Activated naive CD4-positive, alpha-beta T cell treated with anti-CD3 and anti-CD28 coated beads, Interleukin-2, amount 50 U/mL, for 72 hours (primary cell): ENCODE measurements at regions not wholly inside any gene's neighbourhood (a gene's known extent, or its start where the extent isn't known, plus 50 kb on each side); places are given as distances from the start of the nearest gene placed in this dataset.

ENCODE experiments used
- ATAC-seq, 2 donors: fragments of 150-1000 bp; cut with Tn5 transposase; 2 replicates each; pipeline ENCODE4 v1.10.0; 2021; ENCODE audit warnings: mild to moderate bottlenecking in 2 of 2, moderate library complexity in 2 of 2
- DNase-seq, 2 donors: peaks; one replicate each; pipeline ENCODE4 v3.0.0; 2021 to 2022; ENCODE audit warnings: low spot score in 2 of 2
- H3K27ac Mint-ChIP-seq, 2 donors: one replicate each; pipeline ENCODE4 v1.8.0; 2022; ENCODE audit warnings: mild to moderate bottlenecking in 2 of 2, mixed read lengths in 2 of 2
- H3K36me3 Mint-ChIP-seq, 2 donors: one replicate each; pipeline ENCODE4 v1.8.0; 2022; ENCODE audit warnings: mixed read lengths in 2 of 2
- H3K9me3 Mint-ChIP-seq, 2 donors: one replicate each; pipeline ENCODE4 v1.8.0; 2022; ENCODE audit warnings: mixed read lengths in 2 of 2

DNA sequence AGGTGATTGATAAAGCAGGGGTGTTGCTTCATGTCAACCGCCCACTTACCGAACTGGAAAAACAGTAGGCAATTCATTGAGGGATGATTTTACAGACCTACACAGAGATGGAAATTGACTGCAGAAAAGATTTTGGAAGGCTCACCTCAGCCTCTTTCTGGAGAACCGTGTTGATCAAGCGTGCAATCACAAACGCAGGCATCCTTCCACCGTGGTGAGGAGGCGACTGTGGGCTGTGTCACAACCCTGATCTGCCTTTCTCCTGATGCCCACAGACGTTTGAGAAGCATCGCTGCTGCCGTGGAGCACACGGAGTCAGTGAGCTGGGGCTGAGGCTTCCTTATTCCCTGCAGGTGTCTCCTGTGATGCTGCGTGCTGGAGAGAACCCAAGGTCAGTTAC, 132.0 kb downstream of the TMEM18 start:
- ATAC-seq, result no peak
- Mint-ChIP-seq H3K36me3 (no peaks in the 10 kb centered on the region), H3K27ac (no peak overlapping the region), H3K9me3 (no peaks in the 10 kb centered on the region)
- no peak for DNase-seq

DNA sequence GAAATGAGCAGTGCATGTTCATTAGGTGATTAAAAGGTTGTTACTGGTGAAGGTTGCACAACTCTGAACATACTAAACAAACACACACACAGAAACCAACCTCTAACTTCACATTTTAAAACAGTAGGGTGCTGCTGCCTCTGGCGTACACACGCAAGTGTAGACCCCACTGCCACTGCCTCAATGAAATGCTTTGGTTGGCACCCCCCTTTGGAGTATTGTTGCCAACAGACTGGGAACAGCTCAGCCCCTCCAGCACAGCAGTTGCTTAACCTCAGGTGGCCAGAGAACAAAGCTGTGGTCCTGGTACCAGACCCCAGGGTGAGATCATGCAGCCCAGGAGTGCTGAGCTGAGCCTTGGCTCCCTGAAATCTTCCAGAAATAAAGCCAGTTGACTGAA, 138.6 kb downstream of the TMEM18 start:
- Mint-ChIP-seq H3K27ac (no peak overlapping the region), H3K36me3 (no peaks in the 10 kb centered on the region), H3K9me3 (no peaks in the 10 kb centered on the region)
- ATAC-seq (no peak), DNase-seq (no peak)

DNA sequence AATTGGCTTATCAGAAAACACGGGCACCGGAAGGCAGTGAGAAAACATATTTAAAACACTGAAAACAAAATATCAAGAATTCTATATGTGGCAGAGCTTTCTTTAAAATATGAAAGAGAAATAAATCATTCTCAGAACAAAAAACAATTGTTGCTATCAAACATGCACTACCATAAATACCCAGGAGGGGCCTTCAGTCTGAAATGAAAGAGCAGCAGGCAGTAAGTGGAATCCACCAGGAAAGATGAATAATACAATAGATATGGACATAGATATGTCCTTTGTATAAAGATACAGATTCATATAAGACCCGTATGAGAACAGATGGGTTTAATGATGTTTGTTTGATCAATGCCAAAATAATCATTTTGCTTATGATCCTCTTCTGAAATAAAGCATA, 142.0 kb downstream of the TMEM18 start:
- H3K36me3 Mint-ChIP-seq, result peaks cover 0 to 5% of the 10 kb centered on the region in 2 donors
- no peak for ATAC-seq
- no peak for DNase-seq
- peaks cover 5 to 10% of the 10 kb centered on the region in 2 donors for H3K9me3 Mint-ChIP-seq
- no peak overlapping the region for H3K27ac Mint-ChIP-seq

DNA sequence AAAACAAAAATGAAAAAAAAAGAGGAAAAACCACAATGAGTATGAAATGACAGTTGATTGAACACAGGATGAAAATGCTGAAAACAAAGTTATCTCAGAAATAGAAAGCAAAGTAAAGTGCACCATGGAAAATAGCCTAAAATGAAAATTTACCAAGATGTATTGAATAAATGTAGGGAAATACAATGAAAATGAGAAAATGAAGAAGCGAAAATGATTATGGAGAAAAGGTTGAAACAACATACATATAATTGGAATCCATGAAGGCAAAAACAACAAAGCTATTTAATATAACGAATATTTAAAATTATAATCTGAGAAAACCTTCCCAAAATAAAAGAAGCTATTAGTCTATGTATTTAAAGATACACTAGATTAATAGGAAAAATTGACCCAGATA, 147.4 kb downstream of the TMEM18 start:
- peaks cover 5 to 10% of the 10 kb centered on the region in 2 donors for H3K9me3 Mint-ChIP-seq
- DNase-seq (no peak), ATAC-seq (no peak)
- peaks cover 0 to 5% of the 10 kb centered on the region in 2 donors for H3K36me3 Mint-ChIP-seq
- no peak overlapping the region for H3K27ac Mint-ChIP-seq

DNA sequence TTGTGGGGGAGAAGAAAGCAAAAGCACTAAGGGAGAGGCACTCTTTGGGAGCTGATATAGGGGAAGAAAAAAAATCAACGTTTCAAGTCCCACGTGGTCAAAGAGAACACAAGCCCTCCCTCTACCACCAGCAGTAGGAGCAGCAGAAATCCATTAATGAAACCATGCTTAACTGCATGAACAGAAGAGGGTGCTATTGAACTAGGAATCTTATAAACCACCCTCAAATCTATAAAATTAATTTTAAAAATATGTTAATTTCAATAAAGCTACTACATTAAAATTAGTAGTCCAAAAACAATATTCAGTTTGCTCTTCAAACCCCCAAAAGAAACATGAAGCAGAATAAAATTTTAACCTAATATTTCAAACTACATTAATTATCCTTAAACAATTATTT, 147.8 kb downstream of the TMEM18 start:
- ATAC-seq (peak in 1 of 2 donors; percentile 47), DNase-seq (no peak)
- Mint-ChIP-seq H3K27ac (no peak overlapping the region), H3K9me3 (peaks cover 5 to 10% of the 10 kb centered on the region in 2 donors), H3K36me3 (peaks cover 0 to 5% of the 10 kb centered on the region in 2 donors)

GRCh38 chr2:527581-527980, 149.6 kb downstream of the TMEM18 start:
- peaks cover 5 to 10% of the 10 kb centered on the region in 2 donors for H3K9me3 Mint-ChIP-seq
- DNase-seq (no peak), ATAC-seq (no peak)
- peaks cover 0 to 5% of the 10 kb centered on the region in 2 donors for H3K36me3 Mint-ChIP-seq
- no peak overlapping the region for H3K27ac Mint-ChIP-seq

GRCh38 chr2:526918-527317, 150.3 kb downstream of the TMEM18 start:
- H3K36me3 Mint-ChIP-seq, result peaks cover 0 to 4% of the 10 kb centered on the region in 2 donors
- H3K9me3 Mint-ChIP-seq, result peaks cover 2 to 4% of the 10 kb centered on the region in 2 donors
- no peak for DNase-seq
- H3K27ac Mint-ChIP-seq, result no peak overlapping the region
- ATAC-seq, result peak in 1 of 2 donors; percentile 11

DNA sequence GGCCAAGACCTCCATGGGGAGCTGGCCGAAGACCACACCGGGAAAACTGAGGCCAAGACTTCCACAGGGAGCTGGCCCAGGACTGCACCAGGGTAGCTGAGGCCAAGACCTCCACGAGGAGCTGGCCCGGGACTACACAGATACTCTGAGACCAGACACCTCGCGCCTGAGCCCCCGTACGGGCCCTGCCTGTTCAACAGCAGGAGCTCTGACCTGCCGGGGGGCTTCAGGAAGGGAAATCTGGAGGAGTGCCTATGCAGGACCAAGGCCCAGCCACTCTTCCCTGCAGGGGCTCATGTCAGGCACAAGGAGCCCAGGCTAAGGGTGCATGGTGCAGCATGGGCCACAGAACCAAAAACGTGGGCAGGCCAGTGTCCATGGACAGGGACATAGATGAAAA, 151.6 kb downstream of the TMEM18 start:
- Mint-ChIP-seq H3K36me3 (no peaks in the 10 kb centered on the region), H3K9me3 (no peaks in the 10 kb centered on the region), H3K27ac (no peak overlapping the region)
- ATAC-seq, result no peak
- DNase-seq, result no peak

DNA sequence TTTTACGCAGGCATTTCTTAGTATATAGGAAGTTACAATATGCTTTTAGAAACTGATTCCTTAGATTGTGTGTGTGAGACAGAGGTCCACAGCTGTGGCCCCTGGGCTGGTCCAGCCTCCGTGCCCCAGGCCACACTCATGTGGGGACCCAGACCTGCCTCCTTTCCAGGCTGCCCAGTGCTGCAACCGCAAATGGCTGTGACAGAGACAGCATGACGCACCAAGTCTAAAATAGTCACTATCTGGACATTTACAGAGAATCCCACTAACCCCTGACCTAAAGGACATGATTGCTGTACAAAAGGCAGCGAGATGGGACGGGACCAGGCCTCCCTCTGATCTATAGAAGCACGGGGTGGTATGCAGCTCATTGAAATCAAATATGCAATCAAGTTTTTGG, 152.2 kb downstream of the TMEM18 start:
- Mint-ChIP-seq H3K27ac (no peak overlapping the region), H3K9me3 (no peaks in the 10 kb centered on the region), H3K36me3 (no peaks in the 10 kb centered on the region)
- ATAC-seq, result no peak
- DNase-seq, result no peak

DNA sequence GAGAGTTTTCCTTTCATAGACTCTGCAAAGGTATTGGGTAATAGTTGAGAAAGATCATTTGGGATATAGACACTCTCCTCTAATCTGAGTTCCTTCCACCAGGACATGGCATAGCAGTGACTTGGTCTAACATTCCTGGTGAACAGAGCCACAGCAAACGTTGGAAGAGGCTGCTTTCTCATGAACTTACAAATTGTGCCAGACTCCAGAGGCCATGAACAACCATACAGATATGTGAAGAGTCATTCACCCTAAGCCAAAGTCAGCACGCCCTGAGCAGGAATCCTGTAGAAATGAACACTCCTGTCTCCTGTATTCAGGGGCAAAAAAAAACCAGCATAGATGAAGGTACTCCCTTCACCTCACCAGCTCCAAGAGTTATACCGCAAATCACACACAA, 152.8 kb downstream of the TMEM18 start:
- DNase-seq (no peak), ATAC-seq (no peak)
- Mint-ChIP-seq H3K36me3 (no peaks in the 10 kb centered on the region), H3K9me3 (no peaks in the 10 kb centered on the region), H3K27ac (no peak overlapping the region)

GRCh38 chr2:523698-524270, 153.4 kb downstream of the TMEM18 start:
- Mint-ChIP-seq H3K9me3 (no peaks in the 10 kb centered on the region), H3K36me3 (no peaks in the 10 kb centered on the region), H3K27ac (no peak overlapping the region)
- DNase-seq (no peak), ATAC-seq (no peak)

DNA sequence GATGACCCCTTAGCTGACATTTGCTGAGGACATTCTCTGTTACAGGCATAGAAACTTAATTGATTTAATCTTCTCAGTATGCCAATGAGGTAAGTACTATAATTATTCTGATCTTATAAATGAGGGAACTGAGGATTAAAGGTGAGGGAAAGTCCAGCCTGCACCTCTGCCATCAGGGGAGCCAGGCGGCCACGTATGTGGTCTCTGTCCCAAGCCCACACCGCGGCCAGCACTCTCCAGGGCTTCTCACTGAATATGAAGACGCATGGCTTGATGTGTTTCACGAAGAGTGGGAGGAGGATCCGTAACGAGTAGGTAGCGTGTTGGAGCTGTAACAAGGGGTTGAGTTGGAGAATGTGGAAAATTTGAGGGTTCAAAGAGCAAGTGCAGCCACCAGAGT, 154.4 kb downstream of the TMEM18 start:
- no peaks in the 10 kb centered on the region for H3K36me3 Mint-ChIP-seq
- H3K27ac Mint-ChIP-seq, result no peak overlapping the region
- DNase-seq (no peak), ATAC-seq (no peak)
- no peaks in the 10 kb centered on the region for H3K9me3 Mint-ChIP-seq

DNA sequence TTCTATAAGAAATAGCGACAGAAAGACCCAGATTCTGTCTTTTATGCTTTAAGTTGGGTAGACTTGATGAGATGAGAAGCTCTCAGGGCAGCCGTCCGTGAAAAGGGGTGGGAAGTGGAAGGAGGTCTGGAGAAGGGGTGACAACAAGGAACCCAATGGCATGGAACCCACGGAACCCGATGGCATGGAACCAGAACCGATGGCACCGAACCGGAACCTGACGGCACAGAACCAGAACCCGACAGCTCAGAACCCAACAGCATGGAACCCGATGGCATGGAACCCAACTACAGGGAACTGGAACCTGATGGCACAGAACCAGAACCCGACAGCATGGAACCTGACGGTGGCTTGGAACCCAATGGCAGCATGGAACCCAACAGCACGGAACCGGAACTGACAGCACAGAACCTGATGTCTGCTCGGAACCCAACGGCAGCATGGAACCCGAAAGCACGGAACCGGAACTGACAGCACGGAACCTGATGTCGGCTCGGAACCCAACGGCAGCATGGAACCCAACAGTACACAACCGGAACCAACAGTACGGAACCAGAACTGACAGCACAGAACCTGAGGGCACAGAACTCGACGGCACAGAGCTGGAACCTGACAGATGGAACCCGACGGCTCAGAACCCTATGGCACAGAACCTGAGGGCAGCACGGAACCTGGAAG, 155.2 kb downstream of the TMEM18 start:
- Mint-ChIP-seq H3K36me3 (no peaks in the 10 kb centered on the region), H3K9me3 (no peaks in the 10 kb centered on the region), H3K27ac (no peak overlapping the region)
- DNase-seq (no peak), ATAC-seq (no peak)

DNA sequence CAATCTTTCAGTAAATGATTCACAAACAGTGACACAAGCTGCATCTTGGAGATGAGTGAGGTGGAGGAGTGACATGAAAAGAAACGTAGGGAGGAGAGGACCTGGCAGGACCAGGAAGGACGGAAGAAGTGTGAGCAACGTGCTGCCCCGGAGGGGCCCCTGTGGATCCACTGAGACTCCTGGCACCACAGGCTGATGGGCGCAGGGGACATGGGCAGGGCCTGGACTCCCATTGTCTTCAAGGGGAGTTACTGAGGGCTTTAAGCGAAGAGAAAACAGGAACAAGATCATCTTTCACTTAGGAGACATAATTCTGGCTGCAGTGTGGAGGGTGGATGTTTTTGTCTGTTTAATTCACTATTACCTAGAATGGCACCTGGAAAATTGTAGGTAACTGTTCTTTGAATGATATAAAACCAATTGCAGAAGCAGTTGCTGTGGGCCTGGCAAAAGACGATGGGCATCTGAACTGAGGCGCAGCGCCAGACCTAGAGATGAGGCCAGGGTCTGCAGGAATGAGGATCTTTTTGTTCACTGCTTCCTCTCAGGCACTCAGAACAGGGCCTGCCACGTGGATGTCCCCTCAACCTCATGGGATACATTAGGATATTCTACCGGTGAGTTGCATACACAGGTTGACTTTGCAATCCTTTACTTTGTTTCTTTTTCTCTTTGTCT, 156.4 kb downstream of the TMEM18 start:
- Mint-ChIP-seq H3K27ac (no peak overlapping the region), H3K36me3 (no peaks in the 10 kb centered on the region), H3K9me3 (no peaks in the 10 kb centered on the region)
- ATAC-seq, result no peak
- DNase-seq, result no peak

DNA sequence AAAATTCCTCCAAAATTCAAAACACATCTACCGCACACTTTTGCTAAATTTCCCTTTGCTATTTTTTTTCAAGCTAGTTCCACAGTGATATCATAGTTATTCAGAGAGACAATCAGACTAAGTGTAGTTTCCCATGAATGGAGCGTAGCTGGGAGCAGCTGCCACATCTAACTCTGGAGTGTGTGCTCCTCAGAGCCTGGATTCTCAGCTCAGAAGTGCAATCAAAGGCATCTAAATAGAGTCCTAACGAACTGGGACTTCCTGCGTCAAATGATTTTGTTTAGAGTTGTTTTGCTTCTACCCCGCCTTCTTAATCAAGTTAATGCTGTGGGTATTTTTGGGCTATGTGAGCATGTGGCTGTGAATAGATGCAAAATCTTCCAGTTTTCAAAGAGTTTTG, 160.3 kb downstream of the TMEM18 start:
- no peak for DNase-seq
- Mint-ChIP-seq H3K27ac (no peak overlapping the region), H3K36me3 (no peaks in the 10 kb centered on the region), H3K9me3 (no peaks in the 10 kb centered on the region)
- no peak for ATAC-seq

- ATAC-seq, result no peak
- Mint-ChIP-seq H3K36me3 (no peaks in the 10 kb centered on the region), H3K27ac (no peak overlapping the region), H3K9me3 (no peaks in the 10 kb centered on the region)
- DNase-seq, result no peak
Measured at GRCh38 chr2:516131-516530, 161.1 kb downstream of the TMEM18 start.

DNA sequence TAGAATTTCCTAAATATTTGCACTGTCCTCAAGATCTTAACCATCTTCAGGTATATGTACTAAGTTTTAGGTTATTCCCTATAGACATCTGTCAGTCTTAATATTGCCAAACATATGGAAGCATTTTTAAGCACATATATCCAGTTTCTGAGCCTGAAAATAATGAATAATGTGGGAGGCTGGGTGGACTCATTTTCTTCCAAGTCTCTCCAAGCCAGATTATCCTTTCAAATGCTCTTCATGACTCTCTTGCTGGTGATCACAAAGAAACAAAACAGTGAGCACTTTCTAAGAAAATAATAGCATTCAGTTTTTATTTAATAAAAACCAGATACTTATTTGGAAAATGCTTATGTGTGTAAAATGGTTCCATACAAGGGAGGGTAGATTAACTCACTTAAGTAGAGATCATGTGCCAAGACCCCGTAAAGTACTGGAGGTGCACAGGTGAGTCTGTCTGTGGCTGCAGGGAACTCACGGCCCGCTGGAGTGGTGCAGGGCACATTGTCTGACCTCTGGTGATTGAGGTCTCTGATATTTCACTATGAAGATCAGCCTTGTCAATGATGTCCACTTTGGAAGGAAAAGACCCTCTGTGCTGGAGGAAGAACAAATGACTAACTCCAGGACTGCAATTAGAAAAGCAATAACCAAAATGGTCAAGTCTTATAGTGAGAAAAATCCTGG, 161.6 kb downstream of the TMEM18 start:
- Mint-ChIP-seq H3K27ac (no peak overlapping the region), H3K36me3 (no peaks in the 10 kb centered on the region), H3K9me3 (peaks cover 3 to 4% of the 10 kb centered on the region in 2 donors)
- DNase-seq (no peak), ATAC-seq (no peak)
